ENCODE measurements at regions not wholly inside any gene's neighbourhood (a gene's known extent, or its start where the extent isn't known, plus 50 kb on each side); places are given as distances from the start of the nearest gene placed in this dataset.
"Not testable (repeated sequence)": the region's sequence is repeated elsewhere in the genome, so short reads cannot be mapped to it uniquely, and the experiment has no call there.

DNA sequence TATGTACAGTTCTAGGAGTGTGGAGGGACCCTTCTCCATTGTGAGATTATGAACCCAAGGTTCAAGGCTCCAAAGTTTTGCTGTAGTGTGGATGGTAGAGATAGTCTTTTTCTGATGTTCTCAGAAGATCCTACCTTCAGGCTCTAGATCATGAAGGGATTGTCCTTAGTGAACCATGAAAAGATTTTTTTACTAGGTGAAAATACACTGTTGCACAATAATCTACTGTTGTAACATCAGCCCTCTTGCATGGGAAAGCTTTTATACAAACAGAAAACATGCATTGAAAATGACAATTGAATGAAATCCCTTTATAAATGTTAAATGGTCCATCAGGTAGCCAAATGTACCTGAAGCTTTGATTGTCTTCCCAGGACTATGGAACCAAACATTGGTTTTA, 177.8 kb downstream of the FAM76B start:
- Mint-ChIP-seq H3K27ac (ENCODE audit: unreplicated experiment) (no peak overlapping the region), H3K27me3 (ENCODE audit: insufficient read depth, unreplicated experiment) (peaks cover 16% of the 10 kb centered on the region), H3K9me3 (ENCODE audit: unreplicated experiment) (no peaks in the 10 kb centered on the region), H3K4me3 (ENCODE audit: unreplicated experiment) (no peak overlapping the region), H3K4me1 (ENCODE audit: low read depth, unreplicated experiment) (no peaks in the 10 kb centered on the region), H3K36me3 (ENCODE audit: insufficient read depth, unreplicated experiment) (no peaks in the 10 kb centered on the region)
- intact Hi-C loops (cut with micrococcal nuclease; ENCODE audit: unreplicated experiment) = no loop called here
- Histone ChIP-seq H3K27me3 (replicated peaks; ENCODE audit: control insufficient read depth, insufficient read depth, low read length) (0 out of 2 replicates have a peak, but pooled peaks cover 1% of the 10 kb centered on the region), H3K4me1 (no peaks in the 10 kb centered on the region), H3K9me3 (no peaks in the 10 kb centered on the region), H3K36me3 (ENCODE audit: control insufficient read depth, insufficient read depth, low read length) (no peaks in the 10 kb centered on the region), H3K4me3 (ENCODE audit: low read depth, low read length) (no peak overlapping the region)
- no peak for DNase-seq
- no TSS peak for BruUV-seq (replicated peaks)
- TF ChIP-seq CTCF (IDR thresholded peaks at IDR 0.05; ENCODE audit: insufficient read depth in 1 of 2, low read depth in 1 of 2, low read length in 1 of 2, severe bottlenecking in 1 of 2, unreplicated experiment in 1 of 2) = no peak
- ChIA-PET POLR2A (no interaction called here), CTCF (no interaction called here)

- H3K27me3 ChIP-seq (replicated peaks; ENCODE audit: control insufficient read depth, insufficient read depth, low read length); H3K4me1 Mint-ChIP-seq (ENCODE audit: low read depth, unreplicated experiment); intact Hi-C loops (cut with micrococcal nuclease; ENCODE audit: unreplicated experiment); H3K4me1 ChIP-seq; POLR2A ChIA-PET; H3K4me3 ChIP-seq (ENCODE audit: low read depth, low read length); H3K9me3 ChIP-seq; H3K36me3 ChIP-seq (ENCODE audit: control insufficient read depth, insufficient read depth, low read length); CTCF ChIA-PET; BruUV-seq (replicated peaks); H3K9me3 Mint-ChIP-seq (ENCODE audit: unreplicated experiment); DNase-seq; H3K36me3 Mint-ChIP-seq (ENCODE audit: insufficient read depth, unreplicated experiment); H3K27ac Mint-ChIP-seq (ENCODE audit: unreplicated experiment); H3K4me3 Mint-ChIP-seq (ENCODE audit: unreplicated experiment): not testable (repeated sequence)
- peaks cover 18% of the 10 kb centered on the region for H3K27me3 Mint-ChIP-seq (ENCODE audit: insufficient read depth, unreplicated experiment)
These were observed 179.4 kb downstream of the FAM76B start for GRCh38 chr11:95610185-95610584.

DNA sequence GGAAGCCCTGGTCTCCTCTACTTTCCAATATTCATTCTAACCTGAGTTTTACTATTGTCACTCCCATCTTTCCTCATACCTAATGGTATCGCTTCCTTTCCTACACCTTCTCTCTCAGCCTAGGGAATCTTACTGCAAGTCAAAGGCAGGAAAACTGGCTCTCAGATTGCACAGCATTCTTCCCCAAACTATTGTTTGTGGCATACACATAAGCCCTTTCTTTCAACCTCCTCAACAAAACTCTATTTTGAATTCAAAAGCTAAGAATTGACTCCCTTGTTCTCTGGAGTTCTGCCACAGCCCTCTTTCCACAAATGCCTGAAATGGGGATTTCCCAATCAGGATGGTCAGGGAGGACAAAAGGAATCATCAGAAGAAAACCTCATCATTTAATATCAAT, 181.5 kb downstream of the FAM76B start:
- DNase-seq = no peak

More for the DNA sequence above, 181.5 kb downstream of the FAM76B start:
- BruUV-seq (replicated peaks) = no TSS peak
- Mint-ChIP-seq H3K36me3 (ENCODE audit: insufficient read depth, unreplicated experiment) (no peaks in the 10 kb centered on the region), H3K4me1 (ENCODE audit: low read depth, unreplicated experiment) (no peaks in the 10 kb centered on the region), H3K27ac (ENCODE audit: unreplicated experiment) (no peak overlapping the region), H3K9me3 (ENCODE audit: unreplicated experiment) (no peaks in the 10 kb centered on the region), H3K27me3 (ENCODE audit: insufficient read depth, unreplicated experiment) (peaks cover 13% of the 10 kb centered on the region), H3K4me3 (ENCODE audit: unreplicated experiment) (no peak overlapping the region)
- H3K9me3 ChIP-seq = 0 out of 2 replicates have a peak, but pooled peaks cover 3% of the 10 kb centered on the region
- H3K27me3 ChIP-seq (replicated peaks; ENCODE audit: control insufficient read depth, insufficient read depth, low read length) = no peaks in the 10 kb centered on the region
- no peaks in the 10 kb centered on the region for H3K36me3 ChIP-seq (ENCODE audit: control insufficient read depth, insufficient read depth, low read length)
- CTCF ChIA-PET = no interaction called here
- TF ChIP-seq CTCF (IDR thresholded peaks at IDR 0.05; ENCODE audit: insufficient read depth in 1 of 2, low read depth in 1 of 2, low read length in 1 of 2, severe bottlenecking in 1 of 2, unreplicated experiment in 1 of 2) = no peak
- no peak overlapping the region for H3K4me3 ChIP-seq (ENCODE audit: low read depth, low read length)
- POLR2A ChIA-PET = no interaction called here
- intact Hi-C loops (cut with micrococcal nuclease; ENCODE audit: unreplicated experiment) = no loop called here
- no peaks in the 10 kb centered on the region for H3K4me1 ChIP-seq

Data from Caco-2 (cell line).